Mesendoderm (in vitro differentiated cells): ENCODE measurements at regions not wholly inside any gene's neighbourhood (a gene's known extent, or its start where the extent isn't known, plus 50 kb on each side); places are given as distances from the start of the nearest gene placed in this dataset.

Experiments used
- DNase-seq: peaks from one replicate; pipeline ENCODE4 v3.0.0; 2013
- H2AK5ac ChIP-seq: 2 replicates; pipeline ENCODE4 v1.6.1; 2013; ENCODE audit warnings: low read length, inconsistent platforms
- H2BK120ac ChIP-seq: 2 replicates; pipeline ENCODE4 v1.6.1; 2013; ENCODE audit warnings: low read depth, mild to moderate bottlenecking, low read length, moderate library complexity, mixed read lengths
- H2BK15ac ChIP-seq: replicated peaks from 2 replicates; pipeline ENCODE4 v1.6.1; 2013; ENCODE audit warnings: low read depth, mild to moderate bottlenecking, moderate library complexity
- H2BK5ac ChIP-seq: 2 replicates; pipeline ENCODE4 v1.6.1; 2013; ENCODE audit warnings: low read length, inconsistent platforms
- H3K18ac ChIP-seq: 2 replicates; pipeline ENCODE4 v1.6.1; 2013; ENCODE audit warnings: mild to moderate bottlenecking, low read length, mixed read lengths
- H3K23ac ChIP-seq: one replicate; pipeline ENCODE4 v1.6.1; 2013; ENCODE audit warnings: low read length
- H3K27ac ChIP-seq: 2 replicates; pipeline ENCODE4 v1.5.1; 2013; ENCODE audit warnings: low read depth, mild to moderate bottlenecking, inconsistent platforms, low read length, moderate library complexity
- H3K27me3 ChIP-seq: 2 replicates; pipeline ENCODE4 v1.6.1; 2013; ENCODE audit warnings: low read length, control low read depth, mild to moderate bottlenecking, inconsistent platforms; ENCODE audit not compliant: insufficient read depth, poor library complexity
- H3K36me3 ChIP-seq: 2 replicates; pipeline ENCODE4 v1.6.1; 2013; ENCODE audit warnings: low read length, inconsistent platforms; ENCODE audit not compliant: control insufficient read depth, insufficient read depth
- H3K4ac ChIP-seq: one replicate; pipeline ENCODE4 v1.6.1; 2013; ENCODE audit warnings: low read depth, mild to moderate bottlenecking, low read length, moderate library complexity
- H3K4me1 ChIP-seq: 2 replicates; pipeline ENCODE4 v1.6.1; 2013; ENCODE audit warnings: low read depth, low read length, inconsistent platforms; ENCODE audit not compliant: control insufficient read depth
- H3K4me2 ChIP-seq: 2 replicates; pipeline ENCODE4 v1.6.1; 2013; ENCODE audit warnings: low read length
- H3K4me3 ChIP-seq: 2 replicates; pipeline ENCODE4 v1.5.1; 2013; ENCODE audit warnings: mild to moderate bottlenecking, low read length
- H3K56ac ChIP-seq: one replicate; pipeline ENCODE4 v1.6.1; 2013; ENCODE audit warnings: low read length
- H3K79me1 ChIP-seq: 2 replicates; pipeline ENCODE4 v1.6.1; 2013; ENCODE audit warnings: low read length, inconsistent platforms
- H3K79me2 ChIP-seq: 2 replicates; pipeline ENCODE4 v1.6.1; 2013; ENCODE audit warnings: mild to moderate bottlenecking, low read length; ENCODE audit not compliant: control insufficient read depth, insufficient read depth
- H3K9ac ChIP-seq: 2 replicates; pipeline ENCODE4 v1.6.1; 2013; ENCODE audit warnings: low read length, inconsistent platforms
- H4K5ac ChIP-seq: one replicate; pipeline ENCODE4 v1.6.1; 2013; ENCODE audit warnings: low read length
- H4K8ac ChIP-seq: one replicate; pipeline ENCODE4 v1.6.1; 2013; ENCODE audit warnings: low read depth, mild to moderate bottlenecking, control low read depth, low read length, moderate library complexity
- WGBS: extraction: QIAGEN DNeasy Blood & Tissue Kit; methylation state at CpG from one replicate; pipeline ENCODE4 v1.1.7; 2013; ENCODE audit warnings: low lambda C conversion rate, missing lambda C conversion rate; ENCODE audit not compliant: insufficient coverage; ENCODE audit errors: extremely low coverage; 5-methylcytosine and 5-hydroxymethylcytosine counted together

DNA sequence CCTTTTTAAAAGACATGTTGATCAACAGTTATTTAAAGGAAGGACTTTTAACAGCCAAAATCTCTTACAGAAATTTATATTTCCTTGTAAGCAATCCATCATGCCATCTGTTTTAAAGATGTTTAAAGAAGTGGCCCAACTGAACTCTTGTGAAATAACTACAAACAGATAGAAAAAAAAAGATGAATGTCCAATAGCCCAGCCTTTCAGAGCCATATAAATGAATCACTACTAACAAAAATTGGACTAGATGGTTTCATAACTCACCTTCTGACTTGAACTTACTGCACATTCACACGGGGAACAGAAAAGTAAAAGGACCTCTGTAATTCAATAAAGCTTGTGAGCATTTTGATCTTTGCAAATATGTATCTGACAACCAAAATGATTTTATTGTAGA, 319.0 kb upstream of the CHAC2 start:
- Histone ChIP-seq H3K36me3 (no peaks in the 10 kb centered on the region), H3K56ac (no peak overlapping the region), H3K4me1 (peaks cover 1% of the 10 kb centered on the region), H3K9ac (no peak overlapping the region), H3K79me1 (no peaks in the 10 kb centered on the region), H3K23ac (no peak overlapping the region), H3K18ac (no peak overlapping the region), H3K27ac (no peak overlapping the region), H3K4me2 (no peak overlapping the region), H4K5ac (no peak overlapping the region), H3K4me3 (no peak overlapping the region), H3K79me2 (no peaks in the 10 kb centered on the region), H3K4ac (no peak overlapping the region), H2AK5ac (no peak overlapping the region), H4K8ac (no peak overlapping the region), H3K27me3 (no peaks in the 10 kb centered on the region), H2BK5ac (no peak overlapping the region), H2BK120ac (no peak overlapping the region), H2BK15ac (no peak overlapping the region)
- no peak for DNase-seq
- no CpG with 5 or more reads among the region's 1 CpG for WGBS

DNA sequence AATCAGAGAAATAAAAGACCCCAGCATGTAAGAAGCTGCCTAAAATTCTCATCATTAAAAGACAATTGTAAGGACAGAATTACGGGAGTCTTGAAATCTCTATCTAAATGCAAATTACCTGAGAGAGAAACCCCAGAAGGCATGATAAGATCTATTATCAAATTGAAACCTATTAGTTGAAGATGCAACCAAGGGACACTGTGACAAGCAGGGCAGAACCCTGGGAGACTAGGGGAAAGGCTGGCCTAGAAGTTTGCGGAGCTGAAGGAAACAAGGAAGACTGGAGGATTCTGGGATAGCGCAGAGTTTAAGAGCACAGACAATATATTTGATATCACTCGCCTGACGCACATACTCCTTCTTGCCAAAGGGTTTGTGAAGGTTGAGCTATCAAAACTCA, 319.5 kb upstream of the CHAC2 start:
- Histone ChIP-seq H3K4me1 (peaks cover 1% of the 10 kb centered on the region), H3K36me3 (no peaks in the 10 kb centered on the region), H3K4me2 (no peak overlapping the region), H2BK5ac (no peak overlapping the region), H3K23ac (no peak overlapping the region), H2AK5ac (no peak overlapping the region), H4K8ac (no peak overlapping the region), H3K4ac (no peak overlapping the region), H3K18ac (no peak overlapping the region), H3K4me3 (no peak overlapping the region), H3K79me2 (no peaks in the 10 kb centered on the region), H3K27me3 (no peaks in the 10 kb centered on the region), H3K79me1 (no peaks in the 10 kb centered on the region), H3K9ac (no peak overlapping the region), H2BK15ac (no peak overlapping the region), H4K5ac (no peak overlapping the region), H3K27ac (no peak overlapping the region), H2BK120ac (no peak overlapping the region), H3K56ac (no peak overlapping the region)
- WGBS, result no CpG with 5 or more reads among the region's 5 CpGs
- DNase-seq, result no peak

DNA sequence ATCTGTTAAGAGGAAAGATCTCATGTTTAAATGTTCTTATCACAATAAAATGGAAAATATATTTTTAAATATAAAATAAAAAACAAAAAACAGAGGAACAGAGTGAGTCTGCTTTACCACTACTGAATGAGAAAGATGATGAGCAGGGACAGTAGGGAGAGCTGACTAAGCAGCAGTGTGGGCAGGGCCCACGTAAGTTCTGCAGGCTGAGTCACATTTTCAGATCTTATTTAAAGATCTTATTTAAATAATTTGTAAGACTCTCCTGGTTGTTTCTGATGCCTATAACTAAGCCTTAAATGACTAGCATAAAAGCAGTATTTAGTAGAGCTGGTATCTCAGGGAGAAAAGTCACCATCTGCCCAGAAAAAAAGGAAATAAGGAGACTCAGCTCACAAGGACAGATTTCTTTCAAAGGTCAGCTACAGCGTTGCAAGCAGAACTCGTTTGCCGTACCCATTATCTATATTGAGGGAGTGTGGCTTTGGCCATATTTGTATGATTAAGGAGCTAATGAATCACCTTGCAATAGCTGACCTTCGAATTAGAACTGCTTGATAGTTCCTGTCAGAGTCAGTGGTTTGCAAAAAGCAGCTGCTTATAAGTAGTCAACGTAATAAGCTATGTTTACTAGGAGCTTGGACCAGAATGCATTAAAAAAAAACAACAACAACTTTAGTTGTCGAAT, 322.1 kb upstream of the CHAC2 start:
- Histone ChIP-seq H3K56ac (no peak overlapping the region), H3K4me3 (no peak overlapping the region), H3K79me1 (no peaks in the 10 kb centered on the region), H2BK5ac (no peak overlapping the region), H3K9ac (no peak overlapping the region), H3K23ac (no peak overlapping the region), H3K79me2 (no peaks in the 10 kb centered on the region), H3K18ac (no peak overlapping the region), H4K5ac (no peak overlapping the region), H3K4me1 (peaks cover 1% of the 10 kb centered on the region), H2BK15ac (no peak overlapping the region), H2BK120ac (no peak overlapping the region), H2AK5ac (no peak overlapping the region), H4K8ac (no peak overlapping the region), H3K4ac (no peak overlapping the region), H3K4me2 (no peak overlapping the region), H3K27ac (no peak overlapping the region), H3K27me3 (no peaks in the 10 kb centered on the region), H3K36me3 (no peaks in the 10 kb centered on the region)
- DNase-seq, result no peak
- no CpG with 5 or more reads among the region's 7 CpGs for WGBS

DNA sequence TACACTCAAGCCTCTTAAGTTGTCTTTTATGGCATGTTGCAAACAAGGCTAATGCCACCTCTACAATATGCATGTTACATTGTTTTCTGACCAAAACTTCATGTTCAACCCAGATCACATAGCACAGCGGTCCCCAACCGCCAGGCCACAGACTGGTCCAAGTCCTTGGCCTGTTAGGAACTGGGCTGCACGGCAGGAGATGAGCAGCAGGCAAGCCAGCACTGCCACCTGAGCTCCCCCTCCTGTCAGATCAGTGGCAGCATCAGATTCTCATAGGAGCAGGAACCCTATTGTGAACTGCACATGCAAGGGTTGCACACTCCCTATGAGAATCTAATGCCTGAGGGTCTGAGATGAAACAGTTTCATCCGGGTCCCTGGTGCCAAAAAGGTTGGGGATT, 324.8 kb upstream of the CHAC2 start:
- Histone ChIP-seq H3K23ac (no peak overlapping the region), H2BK5ac (no peak overlapping the region), H3K9ac (no peak overlapping the region), H2BK120ac (no peak overlapping the region), H2BK15ac (no peak overlapping the region), H3K27me3 (no peaks in the 10 kb centered on the region), H4K5ac (no peak overlapping the region), H3K4me3 (no peak overlapping the region), H3K4me2 (no peak overlapping the region), H3K18ac (no peak overlapping the region), H2AK5ac (no peak overlapping the region), H3K4ac (no peak overlapping the region), H3K36me3 (no peaks in the 10 kb centered on the region), H3K56ac (no peak overlapping the region), H3K79me1 (no peaks in the 10 kb centered on the region), H3K4me1 (no peaks in the 10 kb centered on the region), H3K27ac (no peak overlapping the region), H3K79me2 (no peaks in the 10 kb centered on the region), H4K8ac (no peak overlapping the region)
- no CpG with 5 or more reads among the region's 4 CpGs for WGBS
- peak; percentile 45 for DNase-seq

DNA sequence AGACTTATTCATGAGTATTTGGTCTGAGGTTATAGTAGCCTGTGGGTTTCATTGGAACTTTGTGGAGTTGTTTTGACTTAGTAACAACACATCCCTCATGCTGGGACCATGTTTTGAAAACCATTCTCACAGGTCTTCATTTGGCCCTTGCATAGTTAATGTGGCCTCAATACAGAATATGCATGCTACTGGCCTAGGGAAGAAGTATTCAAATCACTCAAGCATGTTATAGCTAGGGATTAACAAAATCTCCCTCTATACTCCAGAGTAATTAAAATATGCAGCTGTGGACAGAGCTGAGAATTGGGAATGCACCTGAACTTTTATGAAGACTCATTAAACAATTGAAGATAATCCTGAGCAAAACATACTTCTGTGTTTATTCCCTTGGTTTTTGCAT, 325.5 kb upstream of the CHAC2 start:
- Histone ChIP-seq H3K56ac (no peak overlapping the region), H2BK5ac (no peak overlapping the region), H2BK15ac (no peak overlapping the region), H2AK5ac (no peak overlapping the region), H3K79me1 (no peaks in the 10 kb centered on the region), H3K27me3 (no peaks in the 10 kb centered on the region), H3K18ac (no peak overlapping the region), H3K36me3 (no peaks in the 10 kb centered on the region), H4K8ac (no peak overlapping the region), H3K4me3 (no peak overlapping the region), H3K23ac (no peak overlapping the region), H4K5ac (no peak overlapping the region), H3K79me2 (no peaks in the 10 kb centered on the region), H3K27ac (no peak overlapping the region), H3K4me1 (no peaks in the 10 kb centered on the region), H2BK120ac (no peak overlapping the region), H3K9ac (no peak overlapping the region), H3K4ac (no peak overlapping the region), H3K4me2 (no peak overlapping the region)
- DNase-seq, result no peak

DNA sequence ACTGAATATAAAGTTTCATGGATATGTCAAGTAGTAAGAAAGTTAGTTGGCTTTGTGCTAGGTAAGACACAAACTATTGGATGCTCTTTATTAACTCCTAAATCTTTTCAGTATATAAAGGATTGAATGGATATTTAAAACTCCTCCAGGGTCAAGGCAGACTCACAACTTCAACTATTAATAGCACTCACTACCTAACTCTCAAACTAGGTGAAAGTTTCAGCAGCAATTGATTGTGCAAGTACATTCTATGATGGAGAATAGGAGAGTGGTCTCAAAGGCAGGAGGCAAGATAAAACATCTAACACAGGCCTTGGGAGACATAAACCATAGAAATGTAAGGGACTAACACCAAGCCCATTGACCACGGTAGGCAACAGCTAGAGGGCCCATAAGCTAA, 328.9 kb upstream of the CHAC2 start:
- H3K4me2 ChIP-seq, result no peak overlapping the region
- no peak for DNase-seq
- H3K9ac ChIP-seq, result no peak overlapping the region
- H2AK5ac ChIP-seq, result no peak overlapping the region
- H2BK5ac ChIP-seq, result no peak overlapping the region
- H3K27me3 ChIP-seq, result no peaks in the 10 kb centered on the region
- no peaks in the 10 kb centered on the region for H3K79me2 ChIP-seq
- H3K18ac ChIP-seq, result no peak overlapping the region
- H3K4me1 ChIP-seq, result peaks cover 3% of the 10 kb centered on the region
- H3K4me3 ChIP-seq, result no peak overlapping the region
- no peak overlapping the region for H2BK15ac ChIP-seq
- no peak overlapping the region for H4K8ac ChIP-seq
- H4K5ac ChIP-seq, result no peak overlapping the region
- WGBS, result no CpG with 5 or more reads among the region's 1 CpG
- H3K36me3 ChIP-seq, result no peaks in the 10 kb centered on the region
- H3K79me1 ChIP-seq, result no peaks in the 10 kb centered on the region
- no peak overlapping the region for H3K27ac ChIP-seq
- H3K56ac ChIP-seq, result no peak overlapping the region
- no peak overlapping the region for H3K23ac ChIP-seq
- H3K4ac ChIP-seq, result no peak overlapping the region
- H2BK120ac ChIP-seq, result no peak overlapping the region
